Stomach smooth muscle (tissue), 2 donors: ENCODE measurements at regions not wholly inside any gene's neighbourhood (a gene's known extent, or its start where the extent isn't known, plus 50 kb on each side); places are given as distances from the start of the nearest gene placed in this dataset.

Experiments used
- H3K27ac ChIP-seq: one replicate; pipeline ENCODE4 v1.7.0; 2013; ENCODE audit warnings: mild to moderate bottlenecking, low read length, inconsistent platforms
- H3K27me3 ChIP-seq, 2 donors: one replicate each; pipeline ENCODE4 v1.7.0; 2013; ENCODE audit warnings: low read length in 2 of 2; ENCODE audit not compliant: insufficient read depth in 2 of 2, control insufficient read depth in 1 of 2
- H3K36me3 ChIP-seq, 2 donors: one replicate each; pipeline ENCODE4 v1.7.0; 2013; ENCODE audit warnings: low read length in 2 of 2; ENCODE audit not compliant: control insufficient read depth in 2 of 2, insufficient read depth in 2 of 2
- H3K4me1 ChIP-seq: one replicate; pipeline ENCODE4 v1.7.0; 2013; ENCODE audit warnings: low read length; ENCODE audit not compliant: control insufficient read depth, insufficient read depth
- H3K4me3 ChIP-seq, 2 donors: one replicate each; pipeline ENCODE4 v1.7.0; 2013; ENCODE audit warnings: low read length in 2 of 2
- H3K9ac ChIP-seq, 2 donors: one replicate each; pipeline ENCODE4 v1.7.0; 2013; ENCODE audit warnings: low read length in 2 of 2, mild to moderate bottlenecking in 1 of 2
- H3K9me3 ChIP-seq, 2 donors: one replicate each; pipeline ENCODE4 v1.7.0; 2013; ENCODE audit warnings: low read length in 2 of 2; ENCODE audit not compliant: control insufficient read depth in 2 of 2
- donor health status: healthy.
- donor health status: Pancreatic carcinoma.

DNA sequence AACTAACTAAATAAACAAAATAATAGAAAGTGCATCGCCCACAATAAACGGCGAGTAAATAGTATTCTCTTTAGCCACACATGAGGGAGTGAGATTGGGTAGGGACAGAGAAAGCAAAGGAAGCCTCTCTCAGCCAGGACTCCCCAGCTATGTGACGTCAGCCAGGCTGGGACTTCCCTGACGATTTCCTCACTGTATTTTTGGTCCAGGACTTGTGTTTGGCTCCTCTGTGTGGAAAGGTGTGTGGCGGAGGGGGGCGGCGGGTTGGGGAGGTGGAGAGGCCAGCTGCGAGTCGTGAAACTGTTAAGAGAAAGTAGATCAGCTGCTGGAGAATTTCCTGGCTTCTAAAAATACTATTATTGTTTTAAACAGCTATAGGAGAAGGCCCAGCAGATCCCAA lies 1124.6 kb downstream of the AACS start:
- no peak overlapping the region for H3K27ac ChIP-seq
- no peaks in the 10 kb centered on the region for H3K36me3 ChIP-seq
- peaks cover 12 to 18% of the 10 kb centered on the region in 2 donors for H3K27me3 ChIP-seq
- H3K9ac ChIP-seq, result no peak overlapping the region
- H3K4me3 ChIP-seq, result no peak overlapping the region
- H3K9me3 ChIP-seq, result peaks cover 0 to 2% of the 10 kb centered on the region in 2 donors
- no peaks in the 10 kb centered on the region for H3K4me1 ChIP-seq

DNA sequence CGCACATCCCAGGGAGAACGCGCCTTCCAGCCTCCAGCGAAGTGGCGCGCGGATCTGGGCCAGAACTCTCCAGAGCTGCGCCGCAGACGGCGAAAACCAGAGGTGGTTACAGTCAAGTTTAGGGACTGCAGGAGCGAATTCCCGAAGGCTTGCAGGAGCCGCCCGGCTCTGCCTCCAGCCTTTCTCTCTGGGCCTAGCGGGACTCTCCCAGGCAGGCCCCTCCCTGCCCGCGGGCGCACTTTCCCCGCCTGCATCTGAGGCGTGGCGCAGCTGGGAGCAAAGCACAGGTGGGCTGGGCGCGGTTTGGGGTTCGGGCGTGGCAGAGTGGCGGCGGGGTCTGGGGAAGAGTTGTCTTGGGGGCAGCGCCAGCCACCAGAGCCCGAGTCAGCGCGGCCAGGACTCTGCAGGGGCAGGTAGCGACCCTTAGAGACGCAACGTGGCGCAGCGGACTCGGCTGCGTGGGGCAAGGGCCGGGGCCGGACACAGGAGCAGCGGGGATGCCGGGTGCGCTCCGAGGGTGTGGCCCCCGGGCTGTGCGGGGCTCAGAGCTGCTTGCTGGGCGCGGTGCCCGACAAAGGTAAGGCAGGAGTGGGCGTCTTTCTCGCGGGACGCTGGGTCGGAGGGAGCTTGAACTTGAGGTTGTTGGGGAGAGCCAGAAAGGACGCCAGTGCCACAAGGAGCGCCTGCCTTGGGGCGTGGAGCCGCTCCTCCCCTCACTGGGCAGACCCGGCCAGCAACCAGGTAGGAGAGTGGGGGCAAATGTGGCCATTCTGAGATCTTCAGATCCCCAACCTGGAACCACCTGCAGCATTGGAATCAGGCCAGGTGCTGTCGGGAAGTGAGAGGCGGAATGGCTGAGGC lies 1126.0 kb downstream of the AACS start:
- H3K9ac ChIP-seq, result no peak overlapping the region
- no peaks in the 10 kb centered on the region for H3K36me3 ChIP-seq
- H3K4me1 ChIP-seq, result no peaks in the 10 kb centered on the region
- peaks cover 12 to 17% of the 10 kb centered on the region in 2 donors for H3K27me3 ChIP-seq
- H3K4me3 ChIP-seq, result no peak overlapping the region
- H3K27ac ChIP-seq, result no peak overlapping the region
- peaks cover 0 to 2% of the 10 kb centered on the region in 2 donors for H3K9me3 ChIP-seq

GRCh38 chr12:126191949-126192348 lies 1126.7 kb downstream of the AACS start:
- Histone ChIP-seq H3K4me1 (no peaks in the 10 kb centered on the region), H3K27me3 (peaks cover 12 to 17% of the 10 kb centered on the region in 2 donors), H3K27ac (no peak overlapping the region), H3K9ac (no peak overlapping the region), H3K4me3 (no peak overlapping the region), H3K36me3 (no peaks in the 10 kb centered on the region), H3K9me3 (peaks cover 0 to 2% of the 10 kb centered on the region in 2 donors)

GRCh38 chr12:126193190-126193589 lies 1128.0 kb downstream of the AACS start:
- Histone ChIP-seq H3K36me3 (no peaks in the 10 kb centered on the region), H3K9ac (no peak overlapping the region), H3K27ac (no peak overlapping the region), H3K4me3 (no peak overlapping the region), H3K27me3 (peaks cover 12 to 17% of the 10 kb centered on the region in 2 donors), H3K4me1 (no peaks in the 10 kb centered on the region), H3K9me3 (no peaks in the 10 kb centered on the region)

- Histone ChIP-seq H3K4me3 (no peak overlapping the region), H3K9me3 (no peaks in the 10 kb centered on the region), H3K4me1 (no peaks in the 10 kb centered on the region), H3K36me3 (no peaks in the 10 kb centered on the region), H3K9ac (no peak overlapping the region), H3K27me3 (peaks cover 7 to 8% of the 10 kb centered on the region in 2 donors), H3K27ac (no peak overlapping the region)
Observed at GRCh38 chr12:126196263-126196662, 1131.0 kb downstream of the AACS start.

- no peak overlapping the region for H3K27ac ChIP-seq
- no peaks in the 10 kb centered on the region for H3K9me3 ChIP-seq
- H3K27me3 ChIP-seq, result no peaks in the 10 kb centered on the region
- no peaks in the 10 kb centered on the region for H3K4me1 ChIP-seq
- no peaks in the 10 kb centered on the region for H3K36me3 ChIP-seq
- no peak overlapping the region for H3K9ac ChIP-seq
- no peak overlapping the region for H3K4me3 ChIP-seq
Observed at GRCh38 chr12:126198516-126198915, 1133.3 kb downstream of the AACS start.

- no peak overlapping the region for H3K9ac ChIP-seq
- H3K36me3 ChIP-seq, result no peaks in the 10 kb centered on the region
- H3K4me1 ChIP-seq, result no peaks in the 10 kb centered on the region
- H3K27ac ChIP-seq, result no peak overlapping the region
- H3K9me3 ChIP-seq, result no peaks in the 10 kb centered on the region
- peaks cover 0 to 2% of the 10 kb centered on the region in 2 donors for H3K27me3 ChIP-seq
- H3K4me3 ChIP-seq, result no peak overlapping the region
Observed at GRCh38 chr12:126198966-126199692, 1133.9 kb downstream of the AACS start.

DNA sequence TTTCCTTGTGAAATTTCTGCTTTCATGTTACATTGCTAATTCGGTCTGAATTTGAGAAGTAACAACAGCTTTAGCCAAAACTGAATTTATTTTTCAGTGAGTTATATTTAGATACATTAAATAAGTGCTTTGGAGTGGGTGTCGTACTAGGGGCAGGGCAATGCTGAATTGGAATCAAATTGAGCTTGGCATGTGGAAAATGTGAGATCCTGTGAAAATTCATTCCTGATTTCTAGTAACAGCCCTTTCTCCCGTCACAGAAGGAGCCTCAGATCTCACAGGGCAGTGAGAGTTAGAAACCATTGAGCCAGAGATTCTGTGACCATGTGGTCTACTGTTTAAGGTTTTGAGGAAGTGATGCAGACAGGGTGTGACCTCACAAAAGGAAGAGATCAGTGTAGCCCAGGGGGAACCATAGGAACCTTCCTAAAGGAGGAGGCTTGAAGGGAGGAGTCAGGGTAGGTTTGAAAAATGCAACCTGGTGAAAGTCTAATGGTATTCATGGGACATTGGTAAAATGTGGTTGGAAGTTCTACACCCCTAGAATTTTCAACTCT lies 1136.8 kb downstream of the AACS start:
- no peak overlapping the region for H3K27ac ChIP-seq
- H3K4me3 ChIP-seq, result no peak overlapping the region
- H3K9me3 ChIP-seq, result no peaks in the 10 kb centered on the region
- H3K4me1 ChIP-seq, result no peaks in the 10 kb centered on the region
- H3K36me3 ChIP-seq, result no peaks in the 10 kb centered on the region
- H3K9ac ChIP-seq, result no peak overlapping the region
- peaks cover 0 to 2% of the 10 kb centered on the region in 2 donors for H3K27me3 ChIP-seq

DNA sequence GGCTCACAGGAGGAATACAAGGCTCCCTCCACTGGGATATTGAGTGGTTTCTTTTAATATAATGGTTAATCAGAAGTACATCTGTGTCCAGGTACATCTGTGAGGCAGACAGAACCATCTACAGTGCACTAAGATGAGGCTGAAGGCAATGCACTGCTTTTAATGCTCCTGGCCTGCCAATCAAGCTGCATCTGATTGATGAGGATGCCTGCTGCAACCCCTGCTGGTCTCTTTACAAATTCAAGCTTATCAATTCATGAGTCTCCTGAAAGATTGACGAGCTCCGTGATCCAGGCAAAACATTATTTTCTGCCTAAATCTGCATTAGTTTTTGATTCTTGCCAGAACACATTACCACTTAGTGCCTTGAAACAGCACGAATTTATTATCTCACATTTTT lies 1139.1 kb downstream of the AACS start:
- Histone ChIP-seq H3K36me3 (no peaks in the 10 kb centered on the region), H3K9ac (no peak overlapping the region), H3K9me3 (no peaks in the 10 kb centered on the region), H3K27ac (no peak overlapping the region), H3K4me3 (no peak overlapping the region), H3K27me3 (peaks cover 0 to 2% of the 10 kb centered on the region in 2 donors), H3K4me1 (no peaks in the 10 kb centered on the region)

DNA sequence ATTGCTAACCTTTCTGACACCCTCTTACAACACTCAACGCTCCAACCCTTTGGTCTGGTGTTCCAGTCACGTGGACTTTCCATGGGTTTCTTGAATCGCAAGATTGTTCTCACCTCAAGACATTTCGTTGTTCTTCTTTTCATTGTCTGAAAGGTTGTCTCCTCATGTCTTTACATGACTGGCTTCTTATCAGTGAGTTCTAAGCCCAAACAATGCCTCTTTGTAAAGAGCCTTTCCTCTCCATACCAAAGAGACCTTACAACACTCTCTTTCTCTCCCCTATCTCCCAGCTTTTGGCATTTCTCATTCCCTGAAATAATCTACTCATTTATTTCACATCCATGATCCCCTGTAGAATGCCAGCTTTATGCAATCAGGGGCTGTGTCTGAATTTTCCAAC lies 1144.8 kb downstream of the AACS start:
- no peak overlapping the region for H3K27ac ChIP-seq
- no peaks in the 10 kb centered on the region for H3K9me3 ChIP-seq
- H3K4me3 ChIP-seq, result no peak overlapping the region
- H3K27me3 ChIP-seq, result peaks cover 0 to 2% of the 10 kb centered on the region in 2 donors
- H3K36me3 ChIP-seq, result no peaks in the 10 kb centered on the region
- no peaks in the 10 kb centered on the region for H3K4me1 ChIP-seq
- H3K9ac ChIP-seq, result no peak overlapping the region
